Left hindlimb (tissue), 1 donor: ENCODE measurements at regions not wholly inside any gene's neighbourhood (a gene's known extent, or its start where the extent isn't known, plus 50 kb on each side); places are given as distances from the start of the nearest gene placed in this dataset.

Experiments
- DNase-seq: peaks from one replicate; pipeline ENCODE4 v3.0.0-alpha.2; 2018

DNA sequence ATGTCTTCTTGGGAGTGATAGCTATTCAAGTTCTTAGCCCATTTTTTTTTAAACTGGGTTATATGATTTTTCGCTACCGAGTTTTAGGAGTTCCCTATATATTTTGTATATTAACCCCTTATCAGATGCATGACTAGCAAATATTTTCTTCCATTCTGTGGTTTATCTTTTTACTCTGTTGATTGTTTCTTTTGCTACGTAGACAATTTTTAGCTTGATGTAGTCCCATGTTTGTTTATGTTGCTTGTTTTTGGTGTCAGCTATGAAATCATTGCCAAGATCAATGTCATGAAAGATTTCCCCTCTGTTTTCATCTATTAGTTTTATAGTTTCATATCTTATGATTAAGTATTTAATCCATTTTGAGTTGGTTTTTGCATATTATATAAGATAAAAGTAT, 480.5 kb downstream of the CDH11 start:
- DNase-seq: no peak

DNA sequence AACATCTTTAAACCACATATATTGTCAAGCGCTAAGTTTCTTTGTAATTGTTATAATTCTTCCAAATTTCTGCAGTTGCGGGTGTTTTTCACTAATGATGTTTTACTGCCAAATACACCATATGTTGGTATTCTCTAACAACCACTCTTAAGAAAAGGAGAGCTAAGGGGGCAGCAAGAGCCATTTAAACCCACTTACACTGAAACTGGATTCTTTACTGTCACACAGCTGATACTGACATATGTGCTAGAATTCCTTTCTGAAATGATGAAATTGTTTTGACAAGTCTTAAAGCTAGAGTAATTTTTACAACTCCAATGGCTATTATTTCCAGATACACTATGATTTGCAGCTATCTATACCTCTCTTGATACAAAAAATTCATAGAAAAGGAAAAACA, 483.1 kb downstream of the CDH11 start:
- DNase-seq: no peak

DNA sequence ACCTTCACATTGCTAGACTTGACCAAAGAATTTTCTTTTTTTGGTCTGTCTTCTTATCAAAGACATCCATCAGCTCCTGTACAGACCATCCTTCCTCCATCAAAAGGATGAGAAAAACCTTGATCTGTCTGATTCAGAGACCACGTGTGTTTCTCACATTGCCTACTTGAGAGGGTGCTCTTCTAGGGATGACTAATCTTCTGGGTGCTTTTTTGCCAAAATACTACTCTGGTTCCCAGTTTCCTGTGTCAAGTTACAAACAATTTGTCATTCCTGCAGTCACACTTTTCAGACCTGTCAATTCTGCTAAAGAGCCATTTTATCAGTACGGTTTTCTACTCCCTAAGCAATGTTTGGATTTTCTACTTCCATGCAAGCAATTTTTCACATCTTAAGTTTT, 492.2 kb downstream of the CDH11 start:
- no peak for DNase-seq

DNA sequence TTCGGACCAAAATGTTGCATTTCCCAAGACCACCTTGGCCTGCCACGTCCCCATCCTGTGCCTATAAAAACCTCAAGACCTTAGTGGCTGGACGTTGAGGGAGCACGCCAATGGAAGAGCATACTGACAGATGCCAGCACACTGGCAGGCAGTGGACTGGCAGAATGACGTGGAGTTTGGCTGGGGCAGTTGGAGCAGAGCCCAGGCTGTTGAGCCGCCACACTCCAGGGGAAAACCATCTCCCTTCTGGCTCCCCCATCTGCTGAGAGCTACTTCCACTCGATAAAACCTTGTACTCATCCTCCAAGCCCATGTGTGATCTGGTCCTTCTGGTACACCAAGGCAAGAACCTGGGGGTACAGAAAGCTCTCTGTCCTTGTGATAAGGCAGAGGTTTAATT, 494.1 kb downstream of the CDH11 start:
- DNase-seq: peak; percentile 26

DNA sequence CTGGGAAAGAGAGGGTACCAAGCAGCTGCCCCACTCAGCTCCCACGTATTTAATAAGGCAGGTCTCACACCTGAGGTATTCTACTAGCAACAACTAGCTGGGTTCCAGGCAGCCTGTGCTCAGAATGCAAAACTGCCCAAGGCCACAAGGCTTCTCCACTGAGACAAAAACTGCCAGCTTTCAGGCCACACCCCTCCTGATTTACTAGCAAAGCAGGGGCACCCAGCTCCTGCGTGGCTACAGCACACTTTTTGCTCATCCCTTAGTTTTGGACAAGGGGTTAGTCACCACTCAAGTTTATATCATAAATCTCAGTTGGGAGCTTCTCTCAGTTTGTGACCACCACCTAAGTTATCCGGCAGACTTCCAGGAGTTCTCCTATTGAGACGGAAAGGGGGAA, 494.6 kb downstream of the CDH11 start:
- no peak for DNase-seq

DNA sequence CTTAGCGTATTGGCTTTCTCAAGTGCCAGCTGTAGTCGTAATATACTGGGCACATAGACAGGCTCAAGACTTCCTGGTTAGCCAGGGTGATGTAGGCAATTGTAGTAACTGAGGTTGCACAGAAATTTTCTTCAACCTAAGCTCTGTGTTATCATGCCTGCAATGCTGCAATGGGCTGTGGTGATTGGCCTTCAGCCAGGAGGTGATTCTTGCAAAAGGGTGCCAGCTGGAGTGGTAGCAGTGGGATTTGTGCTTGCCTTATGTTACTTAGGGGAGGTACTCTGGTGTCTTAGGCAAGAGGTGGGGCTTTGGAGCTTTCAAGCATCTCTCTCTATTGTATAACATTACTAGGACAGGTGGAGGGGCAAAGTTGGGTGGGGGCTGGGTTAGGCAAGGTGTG, 495.1 kb downstream of the CDH11 start:
- DNase-seq: no peak

DNA sequence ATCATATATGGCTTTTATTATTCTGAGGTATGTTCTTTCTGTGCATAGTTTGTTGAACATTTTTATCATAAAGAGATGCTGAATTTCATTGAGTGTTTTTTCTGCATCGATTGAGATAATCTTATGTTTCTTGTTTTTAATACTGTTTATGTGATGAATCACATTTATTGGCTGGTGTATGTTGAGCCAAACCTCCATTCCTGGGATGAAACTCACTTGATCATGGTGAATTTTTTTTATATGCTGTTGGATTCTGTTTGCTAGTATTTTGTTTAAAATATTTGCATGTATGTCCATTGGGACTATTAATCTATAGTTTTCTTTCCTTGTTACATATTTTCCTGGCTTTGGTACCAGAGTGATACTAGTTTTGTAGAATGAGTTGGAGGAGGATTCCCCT, 500.2 kb downstream of the CDH11 start:
- DNase-seq: no peak

DNA sequence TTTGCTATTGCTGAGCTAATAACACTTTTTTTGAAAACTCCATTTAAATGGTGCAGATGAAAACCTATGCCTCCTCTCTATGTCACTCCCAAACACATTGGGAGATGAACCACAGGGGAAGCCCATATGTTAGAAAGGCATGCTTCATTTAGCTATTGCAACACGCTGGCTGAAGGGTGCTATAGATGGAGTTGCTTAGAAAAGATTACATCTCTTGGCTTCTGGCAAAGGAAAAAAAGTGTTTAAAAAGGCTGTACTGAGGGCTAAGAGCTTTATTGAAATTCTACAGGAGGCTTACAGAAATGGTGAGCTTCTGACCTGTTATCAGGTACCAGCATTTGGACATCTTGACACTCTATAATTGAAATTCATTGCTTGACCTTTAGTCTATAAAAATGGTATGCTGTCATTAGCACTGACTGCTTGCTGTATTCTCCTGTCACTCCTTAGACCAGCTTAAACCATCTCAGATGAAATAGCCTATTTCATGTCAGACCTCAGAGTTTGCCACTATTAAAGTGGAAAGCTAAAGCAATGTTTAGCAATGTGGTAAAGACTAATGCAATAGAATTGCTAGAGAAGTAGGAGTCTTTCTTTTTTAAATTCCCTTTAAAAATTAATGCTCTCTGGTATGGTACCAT, 503.9 kb downstream of the CDH11 start:
- no peak for DNase-seq

DNA sequence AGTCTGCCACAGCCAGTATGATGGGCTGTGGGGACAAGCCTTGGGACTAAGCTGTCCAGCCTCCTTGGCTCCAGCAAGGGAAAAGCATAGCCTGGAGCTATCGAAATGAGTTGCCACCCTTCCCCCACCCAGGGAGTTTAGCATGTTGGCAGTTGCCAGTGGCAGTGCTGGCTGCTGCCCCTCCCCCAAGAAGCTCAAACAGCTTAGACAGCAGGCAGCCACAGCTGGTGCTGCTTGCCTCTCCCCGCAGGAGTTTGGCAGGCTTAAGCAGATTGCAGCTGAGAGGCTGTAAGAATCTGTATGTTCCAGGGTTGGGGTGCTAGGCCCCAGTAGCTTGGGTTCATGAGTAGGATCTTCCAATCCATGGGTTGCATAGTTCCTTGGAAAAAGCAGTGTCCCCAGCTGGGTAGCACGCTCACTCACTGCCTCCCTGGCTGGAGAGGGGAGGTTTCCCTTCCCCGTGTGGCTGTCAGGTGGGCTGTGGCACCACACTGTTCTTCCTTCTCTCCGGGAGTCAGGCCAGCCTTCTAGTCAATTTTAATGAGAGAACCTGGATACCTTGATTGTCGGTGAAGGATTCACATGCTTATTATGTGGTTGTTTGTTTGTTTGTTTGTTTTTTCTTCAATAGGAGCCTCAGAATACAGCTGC, 506.1 kb downstream of the CDH11 start:
- DNase-seq: peak; percentile 72

DNA sequence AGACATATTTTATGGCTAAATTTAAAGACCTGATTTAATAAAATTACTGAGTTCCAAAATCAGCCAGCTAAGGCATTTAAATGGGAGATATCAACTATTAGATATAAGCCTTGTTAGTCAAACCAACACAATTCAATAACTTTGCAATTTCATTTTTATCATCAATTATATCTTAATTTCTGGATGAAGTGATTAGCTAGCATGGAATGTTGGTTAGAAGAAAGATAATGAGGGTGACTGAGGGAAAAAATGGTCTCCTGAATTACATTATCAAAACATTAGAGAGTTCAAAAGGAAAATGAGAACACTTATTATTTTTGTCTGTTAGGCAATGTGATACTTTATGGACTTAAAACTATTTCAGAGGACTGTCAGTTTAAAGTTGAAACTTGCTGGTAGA, 525.7 kb downstream of the CDH11 start:
- no peak for DNase-seq

DNA sequence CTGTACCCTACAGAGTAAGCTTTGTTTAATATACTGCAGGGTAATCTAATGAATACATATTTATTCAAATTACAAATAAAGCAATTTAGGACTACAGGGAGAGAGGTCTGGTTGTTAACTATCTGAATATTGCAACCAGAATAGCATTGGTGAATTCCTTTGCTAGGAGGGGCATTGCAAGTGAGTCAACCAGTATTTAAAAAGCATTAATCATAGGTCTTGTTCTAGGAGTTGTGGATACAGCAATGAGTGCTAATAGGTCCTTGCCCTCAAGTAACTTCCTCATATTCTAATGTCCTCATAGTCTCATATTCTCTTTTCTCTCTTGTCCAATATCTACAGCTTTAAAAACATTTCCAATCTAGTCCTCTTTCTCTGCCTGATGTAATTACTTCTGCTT, 531.4 kb downstream of the CDH11 start:
- no peak for DNase-seq

DNA sequence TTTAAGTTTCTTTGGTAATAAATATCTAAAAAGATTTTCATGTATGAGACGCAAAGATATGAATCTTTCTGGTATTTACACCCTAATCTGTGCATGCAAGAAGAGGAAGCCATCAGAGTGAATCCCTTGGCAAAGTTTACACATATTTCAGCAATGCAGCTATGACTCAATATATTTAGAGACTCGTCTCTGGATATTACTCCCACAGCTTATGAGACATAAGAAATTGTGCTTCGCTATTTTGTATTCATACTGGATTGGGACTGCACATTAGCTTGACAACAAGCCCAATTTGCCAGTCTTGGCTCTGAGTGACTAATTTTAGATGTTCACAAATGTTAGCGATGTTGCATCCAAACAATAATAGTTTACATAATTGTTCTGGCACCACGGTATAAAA, 532.0 kb downstream of the CDH11 start:
- DNase-seq: no peak

DNA sequence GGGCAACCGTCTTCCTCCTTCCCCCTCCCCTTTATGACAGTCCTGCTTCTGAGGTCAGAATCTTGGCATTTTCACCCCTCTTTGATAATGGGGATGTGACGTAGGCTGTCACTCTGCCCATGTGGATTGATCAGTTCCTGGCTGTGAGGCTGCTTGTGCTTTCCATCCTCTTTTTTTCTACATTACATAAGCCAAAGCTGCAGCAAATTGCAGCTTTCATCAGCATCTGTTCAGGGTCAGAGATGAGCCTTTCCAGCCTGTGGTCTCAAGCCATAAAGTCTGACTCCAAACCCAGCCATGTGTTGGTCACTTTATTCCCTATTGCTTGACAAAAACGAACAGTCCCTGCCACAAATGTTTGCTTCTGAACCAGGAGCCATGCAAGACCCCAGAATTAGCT, 535.1 kb downstream of the CDH11 start:
- DNase-seq: peak; percentile 38

DNA sequence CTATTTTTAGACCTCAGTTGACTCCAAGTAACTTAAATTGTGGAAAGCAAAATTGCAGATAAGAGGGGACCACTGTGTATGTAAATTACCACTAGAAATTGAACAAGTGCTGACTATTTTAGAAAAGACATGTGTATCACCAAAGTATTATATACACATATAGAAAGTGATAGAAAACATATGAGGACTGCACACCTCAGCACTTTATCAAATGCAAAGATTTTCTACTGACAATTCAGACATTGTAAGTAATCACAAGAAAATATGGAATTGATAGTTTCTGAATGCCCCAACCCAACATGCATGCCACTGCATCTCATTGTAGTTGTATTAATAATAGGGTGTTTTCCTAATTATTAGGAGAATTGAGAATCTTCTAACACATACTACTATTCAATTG, 536.5 kb downstream of the CDH11 start:
- no peak for DNase-seq

DNA sequence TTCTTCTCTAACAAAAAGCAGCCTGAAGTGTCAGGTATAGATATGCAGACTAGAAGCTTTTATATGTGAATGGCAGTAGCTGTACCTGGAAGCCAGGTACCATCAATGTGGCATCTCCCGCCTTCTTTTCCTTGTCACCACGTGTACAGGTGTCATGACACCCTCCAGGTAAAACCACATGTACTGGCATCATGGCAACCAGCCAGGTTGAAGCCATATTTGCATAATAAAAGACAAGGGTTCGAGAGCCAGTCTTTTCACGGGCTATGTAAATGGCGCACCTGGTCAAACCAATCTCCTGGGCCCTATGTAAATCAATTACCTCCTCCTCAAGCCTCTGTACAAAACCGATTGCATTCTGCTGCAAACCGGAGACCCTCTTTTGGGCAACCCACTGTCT, 541.3 kb downstream of the CDH11 start:
- no peak for DNase-seq

DNA sequence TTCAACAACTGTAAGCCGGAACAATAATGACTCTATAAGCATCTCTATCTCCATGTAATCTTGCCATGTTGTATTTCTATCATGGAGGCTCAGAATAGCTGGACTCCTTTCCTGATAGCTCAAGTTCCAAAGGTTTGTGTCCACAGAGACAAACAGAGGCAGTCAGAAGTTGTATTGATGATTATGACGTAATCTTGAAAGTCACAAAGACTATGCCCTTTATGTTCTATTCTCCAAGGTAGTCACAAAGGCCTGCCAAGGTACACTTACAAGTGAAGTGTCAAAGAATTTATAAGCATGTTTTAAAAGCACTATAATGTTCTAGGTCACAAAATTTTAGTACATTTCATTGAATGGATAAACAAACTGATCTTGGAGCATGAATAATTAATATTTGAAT, 542.2 kb downstream of the CDH11 start:
- DNase-seq: no peak

DNA sequence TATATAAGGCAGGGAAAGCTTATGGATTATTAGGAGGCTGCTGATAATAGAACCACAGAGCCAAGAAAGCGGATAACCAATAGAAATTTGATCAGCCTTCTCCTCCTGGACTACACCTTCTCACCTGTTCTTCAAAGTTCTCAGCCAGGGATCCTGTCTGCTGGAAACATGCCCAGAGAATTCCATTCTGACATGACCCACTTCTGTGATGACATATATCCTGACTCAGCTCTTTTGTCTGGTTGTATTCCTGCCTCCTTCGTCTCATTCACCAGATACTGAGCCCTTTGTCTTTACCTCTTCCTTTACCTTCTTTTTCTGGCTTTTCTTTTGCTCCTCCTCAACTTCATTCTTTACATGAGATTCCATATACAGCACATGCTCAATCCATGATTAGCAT, 576.1 kb downstream of the CDH11 start:
- no peak for DNase-seq

DNA sequence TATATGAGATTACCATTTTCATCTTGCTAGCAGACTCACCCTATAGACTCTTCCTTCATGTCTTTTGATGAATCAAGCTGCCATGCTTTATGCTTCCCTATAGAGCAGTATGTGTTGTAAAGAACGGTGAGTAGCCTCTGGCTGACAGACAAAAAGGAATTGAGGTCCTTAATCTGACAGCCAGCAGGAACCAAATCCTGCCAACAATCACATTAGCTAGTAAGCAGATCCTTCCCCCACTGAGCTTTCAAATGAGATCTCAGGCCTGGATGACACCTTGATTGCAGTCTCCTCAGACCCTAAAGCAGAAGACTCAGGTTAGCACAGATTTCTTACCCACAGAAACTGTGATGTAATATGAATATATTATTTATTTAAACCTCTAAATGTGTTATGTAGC, 577.0 kb downstream of the CDH11 start:
- DNase-seq: no peak

DNA sequence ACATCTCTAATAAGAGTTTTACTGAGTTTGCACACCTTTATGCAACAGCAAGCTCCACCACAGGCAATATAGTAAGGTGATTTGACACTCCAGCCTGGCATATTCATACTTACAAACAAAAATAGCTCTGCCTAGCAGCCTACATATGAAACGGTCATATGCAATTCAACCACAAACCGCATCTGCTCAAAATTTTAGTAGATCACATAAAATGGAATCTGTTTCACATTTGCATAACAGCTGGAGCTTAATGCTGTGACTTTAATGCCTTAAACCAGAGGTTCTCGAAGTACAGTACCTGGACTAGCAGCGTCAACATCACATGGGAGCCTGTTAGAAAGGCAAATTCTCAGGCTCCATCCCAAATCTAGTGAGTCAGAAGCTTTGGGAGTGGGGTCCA, 578.4 kb downstream of the CDH11 start:
- DNase-seq: no peak

DNA sequence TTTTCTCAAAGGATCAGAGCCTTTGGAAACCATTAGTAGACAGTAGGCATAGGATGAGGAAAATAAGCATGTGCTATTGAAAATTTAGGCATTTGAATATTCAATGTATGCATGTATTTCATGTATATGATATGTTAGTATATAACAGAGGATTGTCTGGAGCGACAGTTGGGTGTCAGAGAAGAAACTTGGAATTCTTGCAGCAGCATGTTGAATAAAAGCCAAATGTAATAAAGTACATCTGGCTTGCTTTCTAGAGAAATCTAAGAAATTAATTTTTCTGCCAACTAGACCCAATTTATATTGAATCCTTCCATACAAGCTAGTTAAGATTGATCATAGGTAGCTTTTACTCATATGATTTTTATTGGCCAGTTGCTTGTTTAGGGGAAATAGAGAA, 578.8 kb downstream of the CDH11 start:
- DNase-seq: no peak

DNA sequence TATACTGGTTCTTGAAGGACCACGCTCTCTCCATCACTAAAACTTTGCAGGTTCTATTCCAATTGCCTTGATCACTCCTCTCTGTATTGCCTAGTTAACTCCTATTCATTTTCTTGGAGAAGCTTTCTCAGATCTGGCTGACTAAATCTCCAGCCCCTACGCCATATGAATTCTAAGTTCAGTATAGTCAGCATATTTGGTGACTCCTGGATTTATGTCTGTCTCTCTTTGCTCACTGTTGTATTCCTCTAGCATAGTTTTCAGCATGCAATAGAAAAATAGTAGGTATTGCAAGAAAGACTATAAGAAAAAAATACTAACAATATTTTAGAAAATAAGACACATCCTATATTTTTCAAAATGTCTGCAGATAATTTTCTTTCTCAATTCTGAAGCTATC, 579.7 kb downstream of the CDH11 start:
- DNase-seq: no peak

DNA sequence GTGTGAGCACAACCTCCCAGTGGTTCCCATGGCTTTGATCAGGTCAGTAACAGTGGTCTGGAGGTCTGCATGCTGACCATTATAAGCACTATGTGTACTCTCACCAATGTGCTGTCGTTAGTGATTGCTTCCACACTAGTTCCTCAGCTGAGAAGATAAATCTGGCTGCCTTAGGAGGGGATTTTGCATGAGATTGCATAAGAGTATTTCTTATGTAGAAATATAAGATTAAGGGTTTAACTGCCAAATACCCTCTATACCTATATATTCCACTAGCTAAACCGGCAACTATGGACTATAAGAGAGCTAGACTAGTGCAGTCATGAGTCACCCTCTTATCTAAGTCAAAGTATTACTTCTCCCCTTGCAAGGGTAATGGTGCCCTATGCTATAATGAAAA, 580.2 kb downstream of the CDH11 start:
- no peak for DNase-seq

DNA sequence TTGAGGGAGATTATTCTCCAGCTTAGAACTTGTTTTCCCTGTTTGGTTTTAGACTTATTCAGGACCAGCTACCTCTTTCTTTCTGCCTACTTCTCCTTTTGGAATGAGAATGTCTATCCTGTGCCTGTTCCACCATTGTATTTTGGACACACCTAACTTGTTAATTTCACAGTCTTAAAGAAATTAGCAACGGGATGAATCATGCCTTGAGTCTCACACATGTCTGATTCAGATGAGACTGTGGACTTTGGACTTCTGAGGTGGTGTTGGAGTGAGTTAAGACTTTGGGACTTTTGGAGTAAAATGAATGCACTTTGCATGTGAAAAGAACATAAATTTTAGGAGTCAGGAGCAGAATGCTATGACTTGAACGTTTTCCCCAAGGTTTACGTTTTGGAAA, 581.4 kb downstream of the CDH11 start:
- no peak for DNase-seq

DNA sequence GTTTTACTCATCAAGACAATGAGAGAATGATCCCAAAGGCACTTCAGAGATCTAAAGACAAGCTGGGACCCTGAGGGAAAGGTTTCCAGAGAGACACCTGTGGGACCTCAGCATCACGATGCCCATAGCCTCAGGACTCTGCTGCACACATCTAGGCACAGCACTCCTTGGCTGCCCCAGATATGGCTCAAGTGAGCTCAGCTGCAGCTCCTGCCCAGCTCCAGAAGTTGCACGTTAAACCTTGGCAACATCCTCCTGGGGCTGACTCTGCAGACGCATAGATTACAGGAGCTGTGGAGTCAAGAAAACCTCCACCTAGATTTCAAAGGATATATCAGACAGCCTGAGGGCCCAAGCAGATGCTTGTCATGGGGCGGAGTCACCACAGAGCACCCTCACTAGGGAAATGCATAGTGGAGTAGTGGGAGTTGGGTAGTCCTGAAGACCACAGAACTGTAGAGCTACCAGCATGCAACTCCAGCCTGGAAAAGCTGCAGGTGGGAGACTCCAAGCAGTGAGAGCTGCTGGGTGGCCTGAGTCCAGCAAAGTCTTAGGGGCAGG, 582.0 kb downstream of the CDH11 start:
- DNase-seq: no peak

DNA sequence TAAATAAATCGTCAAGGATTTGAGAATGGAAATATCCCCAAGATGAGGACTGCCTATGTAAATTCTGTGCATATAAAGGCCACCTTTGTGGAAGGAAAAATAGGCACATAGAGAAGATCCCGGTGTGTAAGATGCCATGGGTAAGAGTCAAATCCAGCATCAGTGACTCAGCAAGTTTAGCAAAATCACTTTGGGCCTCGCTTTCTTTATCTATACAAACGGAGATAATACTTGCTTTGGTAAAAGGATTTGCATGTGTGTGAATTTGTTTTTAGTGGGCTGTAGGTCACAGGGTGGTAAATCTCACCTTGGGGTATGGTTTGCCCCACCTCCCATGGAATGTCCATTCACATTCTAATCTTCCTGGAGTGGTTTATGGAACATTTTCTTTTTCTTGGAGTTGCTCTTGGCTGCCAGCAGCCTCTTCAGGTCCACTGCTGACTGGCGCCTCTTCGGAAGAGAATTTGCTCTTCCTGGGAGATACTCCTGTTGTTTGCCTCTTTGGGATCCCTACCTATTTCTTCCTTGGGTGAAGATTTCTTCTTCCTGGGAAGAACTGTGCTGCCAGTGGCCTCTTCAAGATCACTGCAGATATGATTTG, 587.6 kb downstream of the CDH11 start:
- no peak for DNase-seq
